ENCODE measurements at regions not wholly inside any gene's neighbourhood (a gene's known extent, or its start where the extent isn't known, plus 50 kb on each side); places are given as distances from the start of the nearest gene placed in this dataset.

GRCh38 chrX:107548775-107549174 lies 79.5 kb upstream of the PRPS1 start:
- TF ChIP-seq, protein P1, sequence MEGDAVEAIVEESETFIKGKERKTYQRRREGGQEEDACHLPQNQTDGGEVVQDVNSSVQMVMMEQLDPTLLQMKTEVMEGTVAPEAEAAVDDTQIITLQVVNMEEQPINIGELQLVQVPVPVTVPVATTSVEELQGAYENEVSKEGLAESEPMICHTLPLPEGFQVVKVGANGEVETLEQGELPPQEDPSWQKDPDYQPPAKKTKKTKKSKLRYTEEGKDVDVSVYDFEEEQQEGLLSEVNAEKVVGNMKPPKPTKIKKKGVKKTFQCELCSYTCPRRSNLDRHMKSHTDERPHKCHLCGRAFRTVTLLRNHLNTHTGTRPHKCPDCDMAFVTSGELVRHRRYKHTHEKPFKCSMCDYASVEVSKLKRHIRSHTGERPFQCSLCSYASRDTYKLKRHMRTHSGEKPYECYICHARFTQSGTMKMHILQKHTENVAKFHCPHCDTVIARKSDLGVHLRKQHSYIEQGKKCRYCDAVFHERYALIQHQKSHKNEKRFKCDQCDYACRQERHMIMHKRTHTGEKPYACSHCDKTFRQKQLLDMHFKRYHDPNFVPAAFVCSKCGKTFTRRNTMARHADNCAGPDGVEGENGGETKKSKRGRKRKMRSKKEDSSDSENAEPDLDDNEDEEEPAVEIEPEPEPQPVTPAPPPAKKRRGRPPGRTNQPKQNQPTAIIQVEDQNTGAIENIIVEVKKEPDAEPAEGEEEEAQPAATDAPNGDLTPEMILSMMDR (IDR thresholded peaks at IDR 0.05; ENCODE audit: borderline replicate concordance, extremely low read depth, low read length, poor library complexity, severe bottlenecking), result no peak
- TF ChIP-seq EZH2 (IDR thresholded peaks at IDR 0.05; ENCODE audit: borderline replicate concordance, low read depth, low read length, severe bottlenecking), result no peak
